Liver (tissue), 8 donors: ENCODE measurements at regions not wholly inside any gene's neighbourhood (a gene's known extent, or its start where the extent isn't known, plus 50 kb on each side); places are given as distances from the start of the nearest gene placed in this dataset.

Experiments used
- DNase-seq: peaks from one replicate; pipeline ENCODE4 v3.0.0-alpha.2; 2017; ENCODE audit warnings: low spot score
- H3K27ac ChIP-seq, 2 donors: one replicate each; pipeline ENCODE4 v1.7.0; 2013; ENCODE audit warnings: inconsistent platforms in 2 of 2, low read length in 2 of 2, control low read depth in 1 of 2, low read depth in 1 of 2, mild to moderate bottlenecking in 1 of 2
- H3K27me3 ChIP-seq, 4 donors: one replicate each; pipeline versions ENCODE4 v1.6.1 to v1.7.0; 2013; ENCODE audit warnings: low read length in 3 of 4, inconsistent platforms in 1 of 4, mild to moderate bottlenecking in 1 of 4, moderate library complexity in 1 of 4; ENCODE audit not compliant: control insufficient read depth in 4 of 4, insufficient read depth in 4 of 4
- H3K36me3 ChIP-seq, 4 donors: one replicate each; pipeline versions ENCODE4 v1.6.1 to v1.7.0; 2013; ENCODE audit warnings: low read length in 3 of 4, mild to moderate bottlenecking in 3 of 4, low read depth in 1 of 4, moderate library complexity in 1 of 4; ENCODE audit not compliant: control insufficient read depth in 4 of 4, insufficient read depth in 3 of 4
- H3K4me1 ChIP-seq, 4 donors: one replicate each; pipeline versions ENCODE4 v1.6.1 to v1.7.0; 2013; ENCODE audit warnings: low read length in 3 of 4, mild to moderate bottlenecking in 3 of 4, moderate library complexity in 1 of 4; ENCODE audit not compliant: control insufficient read depth in 4 of 4, insufficient read depth in 4 of 4
- H3K4me3 ChIP-seq, 3 donors: one replicate each; pipeline versions ENCODE4 v1.6.1 to v1.7.0; 2013; ENCODE audit warnings: low read length in 3 of 3, control low read depth in 1 of 3, low read depth in 1 of 3, mild to moderate bottlenecking in 1 of 3
- H3K9ac ChIP-seq, 2 donors: one replicate each; pipeline ENCODE4 v1.7.0; 2013; ENCODE audit warnings: low read length in 2 of 2, mild to moderate bottlenecking in 2 of 2, moderate library complexity in 2 of 2, control low read depth in 1 of 2, low read depth in 1 of 2
- H3K9me3 ChIP-seq, 4 donors: one replicate each; pipeline versions ENCODE4 v1.6.1 to v1.7.0; 2013; ENCODE audit warnings: low read length in 3 of 4; ENCODE audit not compliant: control insufficient read depth in 4 of 4
- ATF3 ChIP-seq: IDR thresholded peaks from 2 replicates; pipeline ENCODE4 v1.6.1; 2016; ENCODE audit warnings: antibody characterized with exemption
- CTCF ChIP-seq: fragments of 150-350 bp; IDR thresholded peaks from 2 replicates; pipeline ENCODE4 v1.5.1; 2017; ENCODE audit warnings: improper control_type of control experiment, low read depth, low read length; ENCODE audit not compliant: missing input control
- EGR1 ChIP-seq, 2 donors: IDR thresholded peaks; 2 replicates each; pipeline ENCODE4 v1.6.1; 2016 to 2018; ENCODE audit warnings: antibody characterized with exemption in 2 of 2, low read depth in 2 of 2
- FOXA1 ChIP-seq: IDR thresholded peaks from 2 replicates; pipeline ENCODE4 v1.6.1; 2016; ENCODE audit warnings: antibody characterized with exemption
- FOXA2 ChIP-seq: IDR thresholded peaks from 2 replicates; pipeline ENCODE4 v1.6.1; 2016; ENCODE audit warnings: antibody characterized with exemption
- GABPA ChIP-seq, 2 donors: IDR thresholded peaks in 1 of 2; conservative IDR thresholded peaks in 1 of 2; 2 replicates each; pipeline ENCODE4 v1.6.1; 2016; ENCODE audit warnings: antibody characterized with exemption in 2 of 2, mild to moderate bottlenecking in 1 of 2, moderate library complexity in 1 of 2
- HNF4A ChIP-seq, 2 donors: conservative IDR thresholded peaks; 2 replicates each; pipeline ENCODE4 v1.6.1; 2016; ENCODE audit warnings: antibody characterized with exemption in 2 of 2, mild to moderate bottlenecking in 2 of 2
- HNF4G ChIP-seq: IDR thresholded peaks from 2 replicates; pipeline ENCODE4 v1.6.1; 2016; ENCODE audit warnings: antibody characterized with exemption
- JUND ChIP-seq, 2 donors: IDR thresholded peaks; 2 replicates each; pipeline ENCODE4 v1.6.1; 2016; ENCODE audit warnings: antibody characterized with exemption in 2 of 2
- MAX ChIP-seq: IDR thresholded peaks from 2 replicates; pipeline ENCODE4 v1.6.1; 2016; ENCODE audit warnings: antibody characterized with exemption
- NR2F2 ChIP-seq: IDR thresholded peaks from 2 replicates; pipeline ENCODE4 v1.6.1; 2016; ENCODE audit warnings: antibody characterized with exemption
- RAD21 ChIP-seq, 2 donors: IDR thresholded peaks; 2 replicates each; pipeline ENCODE4 v1.6.1; 2016; ENCODE audit warnings: antibody characterized with exemption in 2 of 2, mild to moderate bottlenecking in 2 of 2
- REST ChIP-seq: IDR thresholded peaks from 2 replicates; pipeline ENCODE4 v1.6.1; 2016; ENCODE audit warnings: antibody characterized with exemption, mild to moderate bottlenecking
- RXRA ChIP-seq, 2 donors: IDR thresholded peaks; 2 replicates each; pipeline ENCODE4 v1.6.1; 2017 to 2018; ENCODE audit warnings: antibody characterized with exemption in 2 of 2, mild to moderate bottlenecking in 1 of 2
- SP1 ChIP-seq: IDR thresholded peaks from 2 replicates; pipeline ENCODE4 v1.6.1; 2018; ENCODE audit warnings: antibody characterized with exemption, mild to moderate bottlenecking
- TAF1 ChIP-seq: conservative IDR thresholded peaks from 2 replicates; pipeline ENCODE4 v1.6.1; 2016; ENCODE audit warnings: antibody characterized with exemption, mild to moderate bottlenecking
- YY1 ChIP-seq: IDR thresholded peaks from 2 replicates; pipeline ENCODE4 v1.6.1; 2016; ENCODE audit warnings: antibody characterized with exemption, mild to moderate bottlenecking
- ZBTB33 ChIP-seq: IDR thresholded peaks from 2 replicates; pipeline ENCODE4 v1.6.1; 2016; ENCODE audit warnings: antibody characterized with exemption
- WGBS: extraction: QIAGEN DNeasy Blood & Tissue Kit; methylation state at CpG from one replicate; pipeline ENCODE4 v1.1.7; 2013; 5-methylcytosine and 5-hydroxymethylcytosine counted together
- donor health status: healthy.
- donor health status: healthy.
- donor health status: healthy.
- donor health status: healthy.
- donor health status: healthy.

- 51% methylated on average over 1 of the region's 1 CpG for WGBS
- DNase-seq: no peak
- H3K4me3 ChIP-seq: no peak overlapping the region
- TF ChIP-seq JUND (IDR thresholded peaks at IDR 0.05): no peak
- no peak for TF ChIP-seq TAF1
- no peak for TF ChIP-seq FOXA2
- TF ChIP-seq REST: no peak
- TF ChIP-seq HNF4A (conservative IDR thresholded peaks at IDR 0.05): no peak
- no peak for TF ChIP-seq NR2F2
- no peak for TF ChIP-seq GABPA (IDR thresholded peaks at IDR 0.05 in 1 of 2, conservative IDR thresholded peaks at IDR 0.05 in 1 of 2)
- TF ChIP-seq SP1: no peak
- no peak for TF ChIP-seq CTCF
- TF ChIP-seq EGR1 (IDR thresholded peaks at IDR 0.05; ENCODE audit: low read depth in 2 of 2): no peak
- no peak for TF ChIP-seq HNF4G
- no peak for TF ChIP-seq RAD21 (IDR thresholded peaks at IDR 0.05)
- no peak for TF ChIP-seq FOXA1
- TF ChIP-seq MAX: no peak
- TF ChIP-seq ZBTB33: no peak
- TF ChIP-seq RXRA (IDR thresholded peaks at IDR 0.05): no peak
- no peak for TF ChIP-seq YY1
- no peak for TF ChIP-seq ATF3
- no peak overlapping the region for H3K27ac ChIP-seq
- H3K4me1 ChIP-seq: no peaks in the 10 kb centered on the region
- H3K9ac ChIP-seq: no peak overlapping the region
- H3K9me3 ChIP-seq: no peaks in the 10 kb centered on the region
- no peaks in the 10 kb centered on the region for H3K27me3 ChIP-seq
- H3K36me3 ChIP-seq: no peaks in the 10 kb centered on the region
Observed at GRCh38 chr9:30058463-30058862, 2326.0 kb upstream of the ACO1 start.

- Histone ChIP-seq H3K36me3 (no peaks in the 10 kb centered on the region), H3K4me1 (no peaks in the 10 kb centered on the region), H3K27me3 (no peaks in the 10 kb centered on the region), H3K4me3 (no peak overlapping the region), H3K27ac (no peak overlapping the region), H3K9me3 (no peaks in the 10 kb centered on the region), H3K9ac (no peak overlapping the region)
- DNase-seq: no peak
- no peak for TF ChIP-seq CTCF
- no peak for TF ChIP-seq FOXA1
- no peak for TF ChIP-seq REST
Observed at GRCh38 chr9:30060976-30061375, 2323.5 kb upstream of the ACO1 start.
